ENCODE measurements at regions not wholly inside any gene's neighbourhood (a gene's known extent, or its start where the extent isn't known, plus 50 kb on each side); places are given as distances from the start of the nearest gene placed in this dataset.

- Histone ChIP-seq H3K27ac (ENCODE audit: low read length) (no peak overlapping the region), H3K9me2 (ENCODE audit: insufficient read depth, low read length) (no peaks in the 10 kb centered on the region), H3K4me2 (ENCODE audit: low read length) (no peak overlapping the region), H3K27me3 (ENCODE audit: insufficient read depth, low read depth, low read length) (no peaks in the 10 kb centered on the region), H3K36me3 (ENCODE audit: insufficient read depth, low read length) (no peaks in the 10 kb centered on the region), H3K4me3 (ENCODE audit: low read length) (no peak overlapping the region), H3K79me2 (replicated peaks; ENCODE audit: insufficient read depth, low read length) (no peaks in the 10 kb centered on the region), H3K9ac (ENCODE audit: low read length) (no peak overlapping the region), H3K9me3 (ENCODE audit: low read length) (no peaks in the 10 kb centered on the region), H3F3A (ENCODE audit: insufficient read depth, low read length, poor library complexity, severe bottlenecking) (no peaks in the 10 kb centered on the region), H4K20me1 (ENCODE audit: insufficient read depth) (no peaks in the 10 kb centered on the region), H2AFZ (ENCODE audit: low read depth, low read length) (no peak overlapping the region)
- TF ChIP-seq RAD21 (conservative IDR thresholded peaks at IDR 0.05) (no peak), TAF1 (IDR thresholded peaks at IDR 0.05; ENCODE audit: low read depth) (no peak), MXI1 (conservative IDR thresholded peaks at IDR 0.05; ENCODE audit: poor library complexity, severe bottlenecking) (no peak), EZH2 (IDR thresholded peaks at IDR 0.05; ENCODE audit: borderline replicate concordance, insufficient read depth, low read length, poor library complexity, severe bottlenecking) (no peak), CTCF (IDR thresholded peaks at IDR 0.05; ENCODE audit: poor library complexity, severe bottlenecking) (no peak), POLR2AphosphoS5 (IDR thresholded peaks at IDR 0.05) (no peak), EP300 (conservative IDR thresholded peaks at IDR 0.05; ENCODE audit: poor library complexity, severe bottlenecking) (no peak), SMC3 (conservative IDR thresholded peaks at IDR 0.05; ENCODE audit: poor library complexity) (no peak), REST (IDR thresholded peaks at IDR 0.05; ENCODE audit: borderline replicate concordance) (no peak)
These were observed 118.6 kb upstream of the CDH7 start for GRCh38 chr18:65632236-65632635.

- no peak overlapping the region for H3K4me2 ChIP-seq (ENCODE audit: low read length)
- no peaks in the 10 kb centered on the region for H4K20me1 ChIP-seq (ENCODE audit: insufficient read depth)
- no peaks in the 10 kb centered on the region for H3K79me2 ChIP-seq (replicated peaks; ENCODE audit: insufficient read depth, low read length)
- no peak overlapping the region for H3K4me3 ChIP-seq (ENCODE audit: low read length)
- H3K9ac ChIP-seq (ENCODE audit: low read length): no peak overlapping the region
- H3K36me3 ChIP-seq (ENCODE audit: insufficient read depth, low read length): no peaks in the 10 kb centered on the region
- no peaks in the 10 kb centered on the region for H3K9me2 ChIP-seq (ENCODE audit: insufficient read depth, low read length)
- no peaks in the 10 kb centered on the region for H3F3A ChIP-seq (ENCODE audit: insufficient read depth, low read length, poor library complexity, severe bottlenecking)
- H3K9me3 ChIP-seq (ENCODE audit: low read length): no peaks in the 10 kb centered on the region
- H3K27ac ChIP-seq (ENCODE audit: low read length): no peak overlapping the region
- no peaks in the 10 kb centered on the region for H3K27me3 ChIP-seq (ENCODE audit: insufficient read depth, low read depth, low read length)
- TF ChIP-seq TAF1 (IDR thresholded peaks at IDR 0.05; ENCODE audit: low read depth) (no peak), CTCF (IDR thresholded peaks at IDR 0.05; ENCODE audit: poor library complexity, severe bottlenecking) (no peak), EZH2 (IDR thresholded peaks at IDR 0.05; ENCODE audit: borderline replicate concordance, insufficient read depth, low read length, poor library complexity, severe bottlenecking) (no peak), POLR2AphosphoS5 (IDR thresholded peaks at IDR 0.05) (no peak)
- no peak overlapping the region for H2AFZ ChIP-seq (ENCODE audit: low read depth, low read length)
These were observed 119.0 kb upstream of the CDH7 start for GRCh38 chr18:65631766-65632165.

Measured in neural cell (in vitro differentiated cells).